Activated CD4-positive, alpha-beta T cell treated with anti-CD3 and anti-CD28 coated beads for 36 hours (primary cell): ENCODE measurements at regions not wholly inside any gene's neighbourhood (a gene's known extent, or its start where the extent isn't known, plus 50 kb on each side); places are given as distances from the start of the nearest gene placed in this dataset.
"Not testable (repeated sequence)": the region's sequence is repeated elsewhere in the genome, so short reads cannot be mapped to it uniquely, and the experiment has no call there.

Source experiments
- ATAC-seq: fragments of 200-7000 bp; cut with Tn5 transposase; one replicate; pipeline ENCODE4 v1.10.0; 2021; ENCODE audit warnings: mild to moderate bottlenecking, moderate library complexity
- CTCF ChIA-PET: fragments of 350-600 bp; sonication (Branson Sonifier 250); formaldehyde crosslinking; loops from one replicate; lab custom pipeline; 2021; ENCODE audit warnings: antibody characterized with exemption; lab: Charles Lee
- POLR2A ChIA-PET: fragments of 350-600 bp; sonication (Branson Sonifier 250); formaldehyde crosslinking; loops from one replicate; lab custom pipeline; 2021; ENCODE audit warnings: antibody characterized with exemption, inconsistent platforms; lab: Charles Lee
- DNase-seq: peaks from one replicate; pipeline ENCODE4 v3.0.0-alpha.2; 2020
- H3K27ac Mint-ChIP-seq: one replicate; pipeline ENCODE4 v1.8.0; 2021; ENCODE audit warnings: mixed read lengths
- H3K27me3 Mint-ChIP-seq: one replicate; pipeline ENCODE4 v1.8.0; 2021; ENCODE audit warnings: mixed read lengths
- H3K36me3 Mint-ChIP-seq: one replicate; pipeline ENCODE4 v1.8.0; 2021; ENCODE audit warnings: low read depth, mixed read lengths
- H3K4me1 Mint-ChIP-seq: one replicate; pipeline ENCODE4 v1.8.0; 2021; ENCODE audit warnings: mixed read lengths
- H3K4me3 Mint-ChIP-seq: one replicate; pipeline ENCODE4 v1.8.0; 2021; ENCODE audit warnings: mild to moderate bottlenecking, moderate library complexity, mixed read lengths
- H3K9me3 Mint-ChIP-seq: one replicate; pipeline ENCODE4 v1.8.0; 2021; ENCODE audit warnings: low read depth, mixed read lengths
- intact Hi-C, 2 experiments: fragments of 100-400 bp; cut with DNase I in 1 of 2; cut with micrococcal nuclease in 1 of 2; formaldehyde crosslinking; loops; one replicate each; pipeline versions ENCODE4 v1.14.2 to v1.15.1; 2022 to 2024; cut with DNase I, micrococcal nuclease

DNA sequence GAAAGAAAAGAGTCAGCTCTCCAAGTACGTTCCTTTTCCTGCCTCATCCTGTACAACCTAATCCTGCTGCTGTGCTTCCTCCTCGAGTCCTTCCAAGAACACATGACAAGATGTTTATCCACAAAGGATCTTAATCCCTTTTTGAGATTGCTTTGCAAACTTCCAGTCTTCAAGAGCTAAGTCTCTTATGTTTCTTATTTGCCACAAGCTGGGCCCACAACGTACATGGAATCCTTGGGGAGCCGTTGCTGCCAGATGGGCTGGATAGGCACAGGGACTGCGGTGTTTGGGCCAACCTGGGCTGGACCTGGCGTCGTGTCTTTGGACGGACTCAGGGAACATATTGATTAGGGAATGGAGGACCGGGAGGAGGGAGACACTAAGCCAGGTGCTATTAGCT, 79.7 kb upstream of the AFDN start:
- CTCF ChIA-PET = interaction anchor here (0.7 kb wide), 1 partner anchor 20 kb away, joined by 3 read pairs; no protein-coding TSS in a partner anchor
- Mint-ChIP-seq H3K4me1 (no peaks in the 10 kb centered on the region), H3K4me3 (no peak overlapping the region)

GRCh38 chr6:167747645-167748044, 79.1 kb upstream of the AFDN start:
- DNase-seq (no peak), ATAC-seq (no peak)
- Mint-ChIP-seq H3K9me3 (no peaks in the 10 kb centered on the region), H3K27me3 (peaks cover 5% of the 10 kb centered on the region), H3K4me1 (no peaks in the 10 kb centered on the region), H3K36me3 (no peaks in the 10 kb centered on the region), H3K27ac (no peak overlapping the region), H3K4me3 (no peak overlapping the region)
- CTCF ChIA-PET = no interaction called here
- intact Hi-C loops = no loop called here
- POLR2A ChIA-PET = no interaction called here

More for the DNA sequence above, 79.7 kb upstream of the AFDN start:
- Mint-ChIP-seq H3K9me3 (no peaks in the 10 kb centered on the region), H3K27ac (no peak overlapping the region), H3K36me3 (no peaks in the 10 kb centered on the region), H3K27me3 (peaks cover 2% of the 10 kb centered on the region)
- DNase-seq (no peak), ATAC-seq (no peak)
- intact Hi-C loops = no loop called here
- POLR2A ChIA-PET = no interaction called here

DNA sequence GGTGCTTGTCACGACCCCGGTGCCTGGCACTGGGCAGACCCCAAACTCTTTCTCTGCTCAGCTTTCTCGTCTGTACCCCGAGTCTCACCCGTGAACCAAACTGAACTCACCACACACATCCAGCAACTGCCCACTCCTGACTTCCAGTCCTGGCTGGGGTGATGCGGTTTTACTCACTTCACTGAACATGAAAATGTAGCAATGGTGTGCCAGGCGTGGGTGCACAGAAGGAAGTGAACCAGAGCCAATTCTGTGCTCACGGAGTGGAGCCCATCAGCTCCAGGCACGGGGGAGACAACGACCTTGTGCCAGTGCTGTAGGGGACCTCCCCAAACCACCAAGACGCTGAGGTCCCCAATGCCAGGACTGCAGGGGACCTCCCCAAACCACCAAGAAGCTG, 78.7 kb upstream of the AFDN start:
- intact Hi-C loops = no loop called here
- Mint-ChIP-seq H3K4me1 (no peaks in the 10 kb centered on the region), H3K27ac (no peak overlapping the region), H3K9me3 (no peaks in the 10 kb centered on the region), H3K4me3 (no peak overlapping the region), H3K36me3 (no peaks in the 10 kb centered on the region), H3K27me3 (peaks cover 5% of the 10 kb centered on the region)
- DNase-seq = no peak
- CTCF ChIA-PET = no interaction called here
- no peak for ATAC-seq
- POLR2A ChIA-PET = no interaction called here

DNA sequence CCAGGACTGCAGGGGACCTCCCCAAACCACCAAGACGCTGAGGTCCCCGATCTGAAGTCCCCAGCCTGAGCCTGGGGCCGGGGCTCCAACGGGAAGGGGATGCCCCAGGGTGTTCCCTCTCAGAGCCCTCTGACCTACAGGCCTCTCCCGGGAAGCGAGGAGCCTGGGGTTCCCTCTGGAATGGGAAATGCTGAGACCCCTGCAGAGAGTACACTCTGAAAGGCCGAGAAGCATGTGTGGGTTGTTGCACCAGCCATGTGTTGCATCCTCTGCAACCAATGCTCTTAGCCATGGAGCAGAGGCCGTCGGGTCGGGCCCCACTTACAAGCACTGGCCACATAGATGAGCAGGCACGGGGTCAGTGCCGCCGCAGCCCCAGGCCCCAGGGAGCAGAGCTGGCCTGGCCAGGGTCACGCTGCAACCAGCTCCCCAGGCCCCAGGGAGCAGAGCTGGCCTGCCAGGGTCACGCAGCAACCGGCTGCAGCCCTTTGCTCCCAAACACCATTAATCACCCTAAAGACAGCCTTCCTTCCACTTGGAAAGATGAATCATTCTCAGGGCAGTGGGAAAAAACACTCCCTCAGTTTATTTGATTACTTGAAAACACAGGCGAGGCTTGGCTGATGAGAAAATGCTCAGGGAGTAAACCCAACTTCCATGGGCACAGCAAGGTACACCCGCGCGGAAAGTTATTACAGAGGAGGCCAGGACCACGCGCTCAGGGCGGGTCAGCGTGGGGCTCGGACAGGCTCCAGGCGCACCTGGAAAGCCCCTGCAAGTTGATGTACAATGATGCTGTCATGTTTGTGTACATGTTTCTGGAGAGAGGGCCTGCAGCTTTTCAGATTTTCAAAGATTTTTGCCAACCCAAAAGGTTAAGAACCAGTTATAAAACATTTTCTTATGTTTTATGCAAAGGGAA, 78.0 kb upstream of the AFDN start:
- DNase-seq = no peak
- ChIA-PET CTCF (no interaction called here), POLR2A (no interaction called here)
- no peaks in the 10 kb centered on the region for H3K4me1 Mint-ChIP-seq
- H3K4me3 Mint-ChIP-seq = no peak overlapping the region
- H3K36me3 Mint-ChIP-seq = no peaks in the 10 kb centered on the region
- peaks cover 5% of the 10 kb centered on the region for H3K27me3 Mint-ChIP-seq
- no peak overlapping the region for H3K27ac Mint-ChIP-seq
- H3K9me3 Mint-ChIP-seq = no peaks in the 10 kb centered on the region
- intact Hi-C loops = no loop called here
- no peak for ATAC-seq

DNA sequence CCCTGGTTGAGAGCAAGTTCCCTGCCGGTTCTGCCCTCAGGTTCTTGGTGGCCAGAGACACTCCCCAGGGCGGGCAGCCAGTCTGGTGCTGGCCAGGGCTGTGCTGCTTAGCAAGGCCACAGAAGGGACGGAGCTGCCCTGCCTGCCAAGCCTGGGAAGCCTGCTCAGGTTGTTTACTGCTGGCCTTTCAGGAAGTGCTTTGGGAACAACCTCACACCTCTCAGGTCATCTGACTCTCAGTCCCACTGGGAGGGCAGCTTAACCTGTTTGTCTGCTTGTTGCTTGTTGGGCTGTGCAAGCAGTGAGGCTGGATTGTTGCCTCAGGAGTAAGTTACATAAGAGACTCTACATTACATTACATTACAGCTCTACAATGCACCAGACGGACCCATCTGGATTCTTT, 75.8 kb upstream of the AFDN start:
- Mint-ChIP-seq H3K27me3 (peaks cover 10% of the 10 kb centered on the region), H3K9me3 (no peaks in the 10 kb centered on the region), H3K4me1 (no peaks in the 10 kb centered on the region), H3K27ac (no peak overlapping the region), H3K36me3 (no peaks in the 10 kb centered on the region), H3K4me3 (no peak overlapping the region)
- intact Hi-C loops = no loop called here
- CTCF ChIA-PET = interaction anchor here (0.6 kb wide), 2 partner anchors 9 to 143 kb away, joined by 3 read pairs; no protein-coding TSS in a partner anchor
- no peak for DNase-seq
- no peak for ATAC-seq
- POLR2A ChIA-PET = no interaction called here

GRCh38 chr6:167751579-167752115, 75.1 kb upstream of the AFDN start:
- ChIA-PET POLR2A (no interaction called here), CTCF (interaction anchor here (0.6 to 0.7 kb wide), 2 partner anchors 8 to 34 kb away, joined by 3 to 5 read pairs; no protein-coding TSS in a partner anchor)
- ATAC-seq (no peak), DNase-seq (no peak)
- H3K4me1 Mint-ChIP-seq = no peaks in the 10 kb centered on the region
- intact Hi-C loops = no loop called here
- no peaks in the 10 kb centered on the region for H3K36me3 Mint-ChIP-seq
- no peak overlapping the region for H3K27ac Mint-ChIP-seq
- H3K9me3 Mint-ChIP-seq = no peaks in the 10 kb centered on the region
- peaks cover 10% of the 10 kb centered on the region for H3K27me3 Mint-ChIP-seq
- H3K4me3 Mint-ChIP-seq = no peak overlapping the region

DNA sequence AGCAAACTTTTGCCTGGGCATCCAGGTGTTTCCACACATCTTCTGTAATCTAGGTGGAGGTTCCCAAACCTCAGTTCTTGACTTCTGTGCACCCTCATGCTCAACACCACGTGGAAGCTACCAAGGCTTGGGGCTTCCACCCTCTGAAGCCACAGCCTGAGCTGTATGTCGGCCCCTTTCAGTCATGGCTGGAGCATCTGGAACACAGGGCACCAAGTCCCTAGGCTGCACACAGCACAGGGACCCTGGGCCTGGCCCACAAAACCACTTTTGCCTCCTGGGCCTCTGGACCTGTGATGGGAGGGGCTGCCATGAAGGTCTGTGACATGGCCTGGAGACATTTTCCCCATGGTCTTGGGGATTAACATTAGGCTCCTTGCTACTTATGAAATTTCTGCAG, 73.4 kb upstream of the AFDN start:
- H3K27me3 Mint-ChIP-seq, H3K4me1 Mint-ChIP-seq, H3K4me3 Mint-ChIP-seq, H3K27ac Mint-ChIP-seq, CTCF ChIA-PET, H3K9me3 Mint-ChIP-seq, intact Hi-C loops, POLR2A ChIA-PET, ATAC-seq, H3K36me3 Mint-ChIP-seq, DNase-seq: not testable (repeated sequence)

DNA sequence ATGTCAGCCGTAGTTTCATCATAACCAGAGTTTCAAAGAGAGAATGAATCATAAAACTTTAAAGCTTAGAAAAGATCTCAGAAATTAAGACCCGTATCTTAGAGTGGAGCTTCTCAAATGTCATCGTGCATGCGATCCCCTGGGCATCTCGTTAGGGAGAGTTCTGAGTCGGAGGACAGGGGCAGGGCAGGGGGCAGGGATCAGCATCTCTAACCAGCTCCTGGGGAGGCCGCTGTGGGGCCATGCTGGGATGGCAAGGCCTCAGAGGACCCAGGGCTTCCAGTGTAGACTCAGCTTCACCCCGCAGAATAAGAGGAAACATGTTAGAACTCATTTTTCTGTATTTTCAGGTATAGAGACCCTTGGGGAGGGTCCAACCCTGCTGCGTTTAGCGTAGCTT, 72.0 kb upstream of the AFDN start:
- peaks cover 11% of the 10 kb centered on the region for H3K27me3 Mint-ChIP-seq
- H3K4me3 Mint-ChIP-seq = no peak overlapping the region
- H3K9me3 Mint-ChIP-seq = no peaks in the 10 kb centered on the region
- ChIA-PET CTCF (no interaction called here), POLR2A (no interaction called here)
- ATAC-seq (no peak), DNase-seq (no peak)
- no peak overlapping the region for H3K27ac Mint-ChIP-seq
- intact Hi-C loops = no loop called here
- no peaks in the 10 kb centered on the region for H3K36me3 Mint-ChIP-seq
- no peaks in the 10 kb centered on the region for H3K4me1 Mint-ChIP-seq

DNA sequence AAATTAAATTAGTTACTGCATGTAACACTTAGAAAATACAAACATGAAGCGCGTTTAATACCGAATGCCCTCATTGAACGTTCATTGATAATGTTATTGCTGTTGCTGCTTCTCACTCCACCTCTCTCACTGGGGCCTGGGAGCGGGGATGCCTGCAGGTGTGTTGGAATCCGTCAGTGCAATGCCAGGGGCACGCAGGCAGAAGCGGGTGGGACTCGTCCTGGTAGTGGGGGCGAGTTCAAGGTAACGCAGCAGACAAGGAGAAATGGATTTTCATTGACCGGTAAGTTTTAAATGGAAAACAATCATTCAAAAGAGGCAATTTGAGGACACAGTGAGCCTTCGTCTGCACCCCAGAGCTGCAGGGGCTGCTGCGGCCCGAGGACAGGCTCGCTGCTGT, 71.2 kb upstream of the AFDN start:
- Mint-ChIP-seq H3K4me1 (no peaks in the 10 kb centered on the region), H3K36me3 (no peaks in the 10 kb centered on the region), H3K9me3 (no peaks in the 10 kb centered on the region), H3K27me3 (peaks cover 12% of the 10 kb centered on the region), H3K27ac (no peak overlapping the region), H3K4me3 (no peak overlapping the region)
- no peak for DNase-seq
- ATAC-seq = no peak
- ChIA-PET POLR2A (no interaction called here), CTCF (no interaction called here)
- intact Hi-C loops = no loop called here

DNA sequence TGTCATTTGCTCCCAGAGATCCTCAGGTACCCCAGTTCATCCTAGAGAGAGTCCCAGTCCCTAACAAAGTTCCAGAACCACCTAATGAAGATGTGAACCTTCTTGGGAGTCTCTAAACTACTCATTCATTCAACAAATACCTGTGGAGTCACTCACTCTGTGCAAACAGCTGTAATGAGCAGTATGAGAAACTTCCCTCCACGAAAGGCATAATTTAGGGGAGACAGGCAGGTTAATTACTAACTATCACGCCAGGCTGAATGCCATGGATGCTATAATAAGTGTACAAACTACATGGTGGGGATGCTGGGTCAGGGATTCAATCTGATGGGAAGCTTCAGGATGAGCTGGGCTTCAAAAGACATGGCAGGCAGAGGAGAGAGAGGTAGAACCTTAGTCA, 70.1 kb upstream of the AFDN start:
- no peak for DNase-seq
- Mint-ChIP-seq H3K4me1 (no peaks in the 10 kb centered on the region), H3K9me3 (no peaks in the 10 kb centered on the region), H3K36me3 (no peaks in the 10 kb centered on the region), H3K27ac (no peak overlapping the region), H3K27me3 (peaks cover 12% of the 10 kb centered on the region), H3K4me3 (no peak overlapping the region)
- ATAC-seq = no peak
- POLR2A ChIA-PET = no interaction called here
- intact Hi-C loops = no loop called here
- CTCF ChIA-PET = no interaction called here

- Mint-ChIP-seq H3K27ac (no peak overlapping the region), H3K4me3 (no peak overlapping the region), H3K9me3 (no peaks in the 10 kb centered on the region), H3K4me1 (no peaks in the 10 kb centered on the region), H3K36me3 (no peaks in the 10 kb centered on the region), H3K27me3 (peaks cover 9% of the 10 kb centered on the region)
- DNase-seq = no peak
- no peak for ATAC-seq
- ChIA-PET POLR2A (no interaction called here), CTCF (interaction anchor here (0.6 kb wide), 1 partner anchor 195 kb away, joined by 3 read pairs; no protein-coding TSS in a partner anchor)
- intact Hi-C loops = no loop called here
These were observed 69.5 kb upstream of the AFDN start for GRCh38 chr6:167757249-167757648.

DNA sequence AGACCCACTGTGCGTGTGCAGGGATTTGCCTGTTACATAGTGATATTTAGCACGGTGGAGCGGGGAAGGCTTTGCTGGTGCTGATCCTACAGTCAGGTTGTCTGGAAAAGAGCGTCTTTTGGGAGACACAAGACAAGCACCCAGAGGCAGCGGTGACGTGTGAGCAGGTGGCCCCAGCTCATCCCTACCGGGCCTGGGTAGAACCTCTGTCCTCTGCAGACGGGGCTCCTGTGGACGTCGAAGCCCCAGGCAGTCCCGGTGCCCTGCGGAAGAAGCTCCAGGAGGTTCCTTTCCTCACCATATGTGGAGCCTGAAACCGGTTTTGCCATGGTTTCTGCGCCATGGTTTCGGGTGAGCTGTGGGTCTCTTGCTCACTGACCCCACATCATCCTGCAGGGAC, 68.9 kb upstream of the AFDN start:
- CTCF ChIA-PET = interaction anchor here (0.6 kb wide), 1 partner anchor 194 kb away, joined by 3 read pairs; no protein-coding TSS in a partner anchor
- H3K4me1 Mint-ChIP-seq = no peaks in the 10 kb centered on the region

More for the DNA sequence above, 68.9 kb upstream of the AFDN start:
- ATAC-seq = no peak
- Mint-ChIP-seq H3K4me3 (no peak overlapping the region), H3K36me3 (no peaks in the 10 kb centered on the region), H3K27ac (no peak overlapping the region), H3K9me3 (no peaks in the 10 kb centered on the region), H3K27me3 (peaks cover 9% of the 10 kb centered on the region)
- DNase-seq = no peak
- POLR2A ChIA-PET = no interaction called here
- intact Hi-C loops = no loop called here
